ENCODE measurements at regions not wholly inside any gene's neighbourhood (a gene's known extent, or its start where the extent isn't known, plus 50 kb on each side); places are given as distances from the start of the nearest gene placed in this dataset.

GRCh38 chr10:121059351-121059750 lies 208.2 kb downstream of the WDR11 start:
- Mint-ChIP-seq H3K9me3 (no peaks in the 10 kb centered on the region), H3K36me3 (no peaks in the 10 kb centered on the region), H3K27me3 (no peaks in the 10 kb centered on the region), H3K4me1 (no peaks in the 10 kb centered on the region), H3K27ac (no peak overlapping the region), H3K4me3 (no peak overlapping the region)
- CTCF ChIA-PET, result no interaction called here
- DNase-seq, result no peak

DNA sequence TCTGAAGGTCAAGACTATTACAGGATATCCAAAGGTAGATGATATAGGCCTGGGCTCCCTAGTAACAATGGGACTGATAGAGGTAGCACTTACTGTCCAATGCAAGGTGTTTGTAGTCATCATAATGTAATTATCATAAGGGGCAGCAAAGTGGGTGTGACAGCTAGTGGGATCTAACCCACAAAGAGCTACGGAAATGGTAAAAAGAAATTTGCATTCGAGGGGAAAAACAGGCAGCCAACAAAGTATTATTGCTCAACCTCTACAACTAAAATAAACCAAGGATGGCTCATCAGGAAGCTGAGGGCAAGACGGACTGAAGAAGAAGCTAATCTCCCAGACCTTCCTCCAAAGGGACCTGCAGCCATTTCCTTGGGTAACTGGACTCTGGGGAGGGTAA lies 211.0 kb downstream of the WDR11 start:
- no peaks in the 10 kb centered on the region for H3K9me3 Mint-ChIP-seq
- DNase-seq, result no peak
- no peak overlapping the region for H3K27ac Mint-ChIP-seq
- H3K36me3 Mint-ChIP-seq, result no peaks in the 10 kb centered on the region
- no peaks in the 10 kb centered on the region for H3K4me1 Mint-ChIP-seq
- H3K4me3 Mint-ChIP-seq, result no peak overlapping the region
- H3K27me3 Mint-ChIP-seq, result no peaks in the 10 kb centered on the region
- CTCF ChIA-PET, result interaction anchor here (1.1 kb wide), 1 partner anchor 8 kb away, joined by 3 read pairs; no protein-coding TSS in a partner anchor

DNA sequence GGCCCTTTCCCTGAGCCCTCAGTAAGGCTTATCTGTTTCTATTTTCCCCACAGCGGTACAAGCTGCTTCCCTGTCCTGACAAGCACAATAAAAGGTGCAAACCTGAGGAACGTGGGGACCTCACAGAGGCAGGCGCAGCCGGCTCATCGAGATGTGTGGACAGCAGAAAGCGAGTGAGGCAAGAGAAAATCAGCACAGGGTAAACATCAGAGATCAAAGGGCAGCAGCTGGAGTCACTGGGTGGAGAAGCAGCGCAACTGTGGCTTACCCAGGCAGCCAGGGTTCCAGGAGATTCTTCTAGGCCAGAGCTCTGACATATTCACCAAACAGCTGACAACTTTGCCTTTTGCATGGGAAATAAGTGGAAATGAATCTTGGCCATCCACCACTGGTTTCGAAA lies 212.6 kb downstream of the WDR11 start:
- CTCF ChIA-PET, result no interaction called here
- Mint-ChIP-seq H3K9me3 (peaks cover 2% of the 10 kb centered on the region), H3K36me3 (no peaks in the 10 kb centered on the region), H3K27ac (no peak overlapping the region), H3K27me3 (no peaks in the 10 kb centered on the region), H3K4me3 (no peak overlapping the region), H3K4me1 (no peaks in the 10 kb centered on the region)
- no peak for DNase-seq

DNA sequence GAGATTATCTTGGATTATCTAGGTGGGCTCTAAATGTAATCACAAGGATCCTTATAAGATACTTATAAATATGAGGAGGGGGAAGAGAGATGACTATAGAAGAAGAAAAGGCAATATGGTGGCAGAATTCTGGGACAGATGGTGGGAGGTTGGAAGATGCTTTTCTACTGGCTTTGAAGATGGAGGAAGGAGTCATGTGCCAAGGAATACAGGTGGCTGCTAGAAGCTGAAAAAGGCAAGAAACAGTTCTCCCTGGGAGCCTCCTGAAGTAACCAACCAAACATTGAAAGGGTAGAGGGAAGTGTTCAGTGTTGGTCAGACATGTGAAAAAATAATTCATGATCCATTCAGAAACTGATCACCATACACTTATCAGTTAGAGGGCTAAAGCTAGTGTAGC lies 213.3 kb downstream of the WDR11 start:
- CTCF ChIA-PET, result no interaction called here
- no peaks in the 10 kb centered on the region for H3K36me3 Mint-ChIP-seq

GRCh38 chr10:121065330-121065729 lies 214.2 kb downstream of the WDR11 start:
- no peaks in the 10 kb centered on the region for H3K4me1 Mint-ChIP-seq
- peaks cover 2% of the 10 kb centered on the region for H3K9me3 Mint-ChIP-seq
- H3K4me3 Mint-ChIP-seq, result no peak overlapping the region
- H3K27me3 Mint-ChIP-seq, result no peaks in the 10 kb centered on the region
- H3K36me3 Mint-ChIP-seq, result no peaks in the 10 kb centered on the region
- no peak overlapping the region for H3K27ac Mint-ChIP-seq
- CTCF ChIA-PET, result no interaction called here
- no peak for DNase-seq

More for the DNA sequence above, 213.3 kb downstream of the WDR11 start:
- Mint-ChIP-seq H3K9me3 (peaks cover 2% of the 10 kb centered on the region), H3K4me3 (no peak overlapping the region), H3K4me1 (no peaks in the 10 kb centered on the region), H3K27ac (no peak overlapping the region), H3K27me3 (no peaks in the 10 kb centered on the region)
- DNase-seq, result no peak

- no peak for DNase-seq
- Mint-ChIP-seq H3K27ac (no peak overlapping the region), H3K4me1 (no peaks in the 10 kb centered on the region), H3K9me3 (peaks cover 2% of the 10 kb centered on the region), H3K36me3 (no peaks in the 10 kb centered on the region), H3K4me3 (no peak overlapping the region), H3K27me3 (no peaks in the 10 kb centered on the region)
- CTCF ChIA-PET, result no interaction called here
Measured at GRCh38 chr10:121069061-121069850, 218.1 kb downstream of the WDR11 start.

GRCh38 chr10:121070275-121071070 lies 219.3 kb downstream of the WDR11 start:
- no peak for DNase-seq
- CTCF ChIA-PET, result interaction anchor here (1.3 kb wide), 1 partner anchor 8 kb away, joined by 3 read pairs; no protein-coding TSS in a partner anchor
- H3K9me3 Mint-ChIP-seq, result peaks cover 2% of the 10 kb centered on the region
- H3K36me3 Mint-ChIP-seq, result no peaks in the 10 kb centered on the region
- H3K27ac Mint-ChIP-seq, result no peak overlapping the region
- no peaks in the 10 kb centered on the region for H3K4me1 Mint-ChIP-seq
- H3K27me3 Mint-ChIP-seq, result no peaks in the 10 kb centered on the region
- H3K4me3 Mint-ChIP-seq, result no peak overlapping the region

GRCh38 chr10:121071901-121072300 lies 220.7 kb downstream of the WDR11 start:
- H3K4me3 Mint-ChIP-seq, result no peak overlapping the region
- H3K36me3 Mint-ChIP-seq, result no peaks in the 10 kb centered on the region
- no peak for DNase-seq
- peaks cover 2% of the 10 kb centered on the region for H3K9me3 Mint-ChIP-seq
- no peak overlapping the region for H3K27ac Mint-ChIP-seq
- H3K4me1 Mint-ChIP-seq, result no peaks in the 10 kb centered on the region
- CTCF ChIA-PET, result no interaction called here
- no peaks in the 10 kb centered on the region for H3K27me3 Mint-ChIP-seq

DNA sequence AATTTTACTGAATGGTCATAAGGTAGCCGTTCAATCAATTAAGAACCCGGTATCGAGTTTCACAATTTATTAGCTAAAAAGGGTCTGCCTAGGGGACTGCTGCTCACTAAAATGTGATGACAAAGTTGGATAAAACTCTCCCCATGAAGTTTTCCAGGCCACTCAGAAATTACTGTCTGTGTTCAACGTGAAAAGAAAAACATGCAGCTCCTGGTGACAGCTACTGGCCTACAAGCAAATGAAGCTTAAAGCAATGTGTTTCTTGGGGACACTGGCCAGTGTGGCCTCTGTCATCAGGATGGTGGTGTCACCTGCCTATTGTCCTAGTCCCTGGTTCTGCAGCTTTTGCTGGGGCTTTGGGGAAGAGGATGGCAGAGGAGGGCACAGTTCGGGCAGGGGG lies 222.6 kb downstream of the WDR11 start:
- CTCF ChIA-PET, result no interaction called here
- no peaks in the 10 kb centered on the region for H3K9me3 Mint-ChIP-seq
- H3K4me1 Mint-ChIP-seq, result no peaks in the 10 kb centered on the region
- no peaks in the 10 kb centered on the region for H3K36me3 Mint-ChIP-seq
- H3K27ac Mint-ChIP-seq, result no peak overlapping the region
- H3K27me3 Mint-ChIP-seq, result no peaks in the 10 kb centered on the region
- H3K4me3 Mint-ChIP-seq, result no peak overlapping the region
- no peak for DNase-seq

- Mint-ChIP-seq H3K4me3 (no peak overlapping the region), H3K4me1 (no peaks in the 10 kb centered on the region), H3K9me3 (no peaks in the 10 kb centered on the region), H3K27me3 (no peaks in the 10 kb centered on the region), H3K36me3 (no peaks in the 10 kb centered on the region), H3K27ac (no peak overlapping the region)
- CTCF ChIA-PET, result no interaction called here
- DNase-seq, result no peak
Measured at GRCh38 chr10:121076776-121077715, 225.9 kb downstream of the WDR11 start.

GRCh38 chr10:121078036-121078435 lies 226.9 kb downstream of the WDR11 start:
- H3K27ac Mint-ChIP-seq, result no peak overlapping the region
- CTCF ChIA-PET, result no interaction called here

DNA sequence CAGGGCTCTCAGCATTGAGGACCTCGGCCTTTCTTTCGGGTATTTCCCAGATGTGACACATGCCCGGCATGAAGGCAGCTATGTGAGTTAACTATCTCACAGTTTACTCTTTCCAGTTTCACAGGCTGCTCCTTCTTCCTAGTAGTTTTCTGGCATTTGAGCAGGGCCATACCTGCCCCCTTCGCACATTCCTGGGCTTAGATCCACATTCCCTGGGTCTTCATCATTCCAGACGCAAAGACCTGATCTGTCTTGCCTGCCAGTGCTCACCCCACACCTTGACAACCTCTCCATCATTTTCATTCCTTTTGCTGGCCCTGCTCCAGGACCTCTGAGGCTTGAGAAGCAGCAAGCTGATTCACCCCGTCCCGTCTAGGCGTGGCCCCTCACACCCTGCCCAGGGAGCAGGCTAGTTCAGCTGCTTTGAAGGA lies 227.5 kb downstream of the WDR11 start:
- H3K27me3 Mint-ChIP-seq, result no peaks in the 10 kb centered on the region
- CTCF ChIA-PET, result no interaction called here
- H3K9me3 Mint-ChIP-seq, result no peaks in the 10 kb centered on the region
- H3K36me3 Mint-ChIP-seq, result no peaks in the 10 kb centered on the region
- no peak overlapping the region for H3K4me3 Mint-ChIP-seq
- no peak for DNase-seq
- H3K4me1 Mint-ChIP-seq, result no peaks in the 10 kb centered on the region
- H3K27ac Mint-ChIP-seq, result no peak overlapping the region

More at GRCh38 chr10:121078036-121078435, 226.9 kb downstream of the WDR11 start:
- Mint-ChIP-seq H3K4me1 (no peaks in the 10 kb centered on the region), H3K36me3 (no peaks in the 10 kb centered on the region), H3K4me3 (no peak overlapping the region), H3K9me3 (no peaks in the 10 kb centered on the region), H3K27me3 (no peaks in the 10 kb centered on the region)
- DNase-seq, result no peak

DNA sequence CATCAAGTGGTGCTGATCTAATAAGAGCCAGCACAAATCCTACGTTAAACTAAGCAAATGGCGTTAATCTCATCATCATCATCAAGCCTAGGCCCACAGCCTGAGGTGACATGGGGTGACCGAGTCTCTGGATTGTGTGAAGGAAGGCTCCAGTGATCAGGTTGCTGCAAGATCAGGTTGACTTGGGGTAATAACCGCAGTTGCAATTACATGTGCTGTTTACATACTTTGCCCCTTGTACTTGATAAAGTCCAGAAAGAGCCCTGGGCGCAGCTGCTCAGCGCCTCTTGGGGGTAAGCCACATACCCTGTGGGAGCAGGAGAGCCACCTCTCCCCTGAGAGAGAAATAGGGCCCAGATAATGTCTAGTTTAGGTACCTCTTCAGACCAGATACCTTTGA lies 228.1 kb downstream of the WDR11 start:
- H3K4me3 Mint-ChIP-seq, result no peak overlapping the region
- H3K9me3 Mint-ChIP-seq, result no peaks in the 10 kb centered on the region
- DNase-seq, result no peak
- CTCF ChIA-PET, result no interaction called here
- H3K36me3 Mint-ChIP-seq, result no peaks in the 10 kb centered on the region
- no peaks in the 10 kb centered on the region for H3K4me1 Mint-ChIP-seq
- H3K27ac Mint-ChIP-seq, result no peak overlapping the region
- H3K27me3 Mint-ChIP-seq, result no peaks in the 10 kb centered on the region

GRCh38 chr10:121080281-121080891 lies 229.2 kb downstream of the WDR11 start:
- no peak for DNase-seq
- Mint-ChIP-seq H3K9me3 (no peaks in the 10 kb centered on the region), H3K27me3 (no peaks in the 10 kb centered on the region), H3K4me1 (no peaks in the 10 kb centered on the region), H3K4me3 (no peak overlapping the region), H3K36me3 (no peaks in the 10 kb centered on the region), H3K27ac (no peak overlapping the region)
- CTCF ChIA-PET, result no interaction called here

All from activated naive CD4-positive, alpha-beta T cell treated with anti-CD3 and anti-CD28 coated beads, Interleukin-2, amount 10 ng/mL, durations not matched to agents 7 days and 5 days (primary cell).